ENCODE measurements at regions not wholly inside any gene's neighbourhood (a gene's known extent, or its start where the extent isn't known, plus 50 kb on each side); places are given as distances from the start of the nearest gene placed in this dataset.

GRCh38 chr2:37812414-37812813, 112.7 kb upstream of the RMDN2 start:
- TF ChIP-seq CTCF (IDR thresholded peaks at IDR 0.05) (no peak), POLR2A (IDR thresholded peaks at IDR 0.05) (no peak)
